T-cell (primary cell): ENCODE measurements at regions not wholly inside any gene's neighbourhood (a gene's known extent, or its start where the extent isn't known, plus 50 kb on each side); places are given as distances from the start of the nearest gene placed in this dataset.
"Not testable (repeated sequence)": the region's sequence is repeated elsewhere in the genome, so short reads cannot be mapped to it uniquely, and the experiment has no call there.

Source experiments
- ATAC-seq, 4 experiments: fragments of 200-7000 bp in 3 of 4; fragments of 150-1000 bp in 1 of 4; cut with Tn5 transposase; replicated peaks in 1 of 4; 1 replicate in 3 of 4; 2 replicates in 1 of 4; pipeline ENCODE4 v1.10.0; 2021; ENCODE audit warnings: moderate library complexity in 3 of 4, mild to moderate bottlenecking in 2 of 4, moderate number of reproducible peaks in 1 of 4
- CTCF ChIA-PET, 2 donors: fragments of 300-600 bp; sonication (Branson Sonifier 250); formaldehyde crosslinking; loops; one replicate each; lab custom pipeline; 2022; ENCODE audit warnings: antibody characterized with exemption in 2 of 2; lab: Charles Lee
- POLR2A ChIA-PET, 2 donors: fragments of 300-600 bp; sonication (Branson Sonifier 250); formaldehyde crosslinking; loops; one replicate each; lab custom pipeline; 2022; ENCODE audit warnings: antibody characterized with exemption in 2 of 2; lab: Charles Lee
- DNase-seq, 35 experiments: peaks; one replicate each; pipeline versions ENCODE4 v3.0.0 to v3.0.0-alpha.2; 2013 to 2023
- H3K27ac ChIP-seq: one replicate; pipeline ENCODE4 v1.5.1; 2013; ENCODE audit warnings: low read length
- H3K27me3 ChIP-seq, 2 experiments: replicated peaks in 1 of 2; 1 replicate in 1 of 2; 2 replicates in 1 of 2; pipeline versions ENCODE4 v1.6.1 to v1.7.0; 2013; ENCODE audit warnings: low read length in 1 of 2, mixed read lengths in 1 of 2; ENCODE audit not compliant: control insufficient read depth in 2 of 2, insufficient read depth in 2 of 2; ENCODE audit errors: extremely low read depth in 1 of 2
- H3K36me3 ChIP-seq, 2 donors: 1 replicate in 1 of 2; 2 replicates in 1 of 2; pipeline versions ENCODE4 v1.6.1 to v1.7.0; 2013; ENCODE audit warnings: low read length in 1 of 2; ENCODE audit not compliant: control insufficient read depth in 2 of 2, insufficient read depth in 1 of 2; ENCODE audit errors: extremely low read depth in 1 of 2
- H3K4me1 ChIP-seq, 2 experiments: 1 replicate in 1 of 2; 2 replicates in 1 of 2; pipeline versions ENCODE4 v1.6.1 to v1.7.0; 2013; ENCODE audit warnings: low read length in 2 of 2, mixed read lengths in 1 of 2; ENCODE audit not compliant: insufficient read depth in 2 of 2, control insufficient read depth in 1 of 2; ENCODE audit errors: extremely low read depth in 1 of 2
- H3K4me3 ChIP-seq, 2 donors: 1 replicate in 1 of 2; 2 replicates in 1 of 2; pipeline versions ENCODE4 v1.5.1 to v1.7.0; 2013; ENCODE audit warnings: mild to moderate bottlenecking in 2 of 2, low read length in 1 of 2, moderate library complexity in 1 of 2; ENCODE audit not compliant: control insufficient read depth in 1 of 2; ENCODE audit errors: extremely low read depth in 1 of 2
- H3K9me3 ChIP-seq: 2 replicates; pipeline ENCODE4 v1.7.0; 2013
- H3K27ac Mint-ChIP-seq, 2 donors: one replicate each; pipeline ENCODE4 v1.8.0; 2020 to 2021; ENCODE audit warnings: mild to moderate bottlenecking in 2 of 2, mixed read lengths in 2 of 2
- H3K27me3 Mint-ChIP-seq, 2 donors: one replicate each; pipeline ENCODE4 v1.8.0; 2021 to 2022; ENCODE audit warnings: mixed read lengths in 2 of 2
- H3K36me3 Mint-ChIP-seq: one replicate; pipeline ENCODE4 v1.8.0; 2021; ENCODE audit warnings: mixed read lengths
- H3K4me1 Mint-ChIP-seq, 3 donors: one replicate each; pipeline ENCODE4 v1.8.0; 2020 to 2022; ENCODE audit warnings: mixed read lengths in 3 of 3, mild to moderate bottlenecking in 1 of 3
- H3K4me3 Mint-ChIP-seq, 3 donors: one replicate each; pipeline ENCODE4 v1.8.0; 2020 to 2022; ENCODE audit warnings: mild to moderate bottlenecking in 3 of 3, mixed read lengths in 3 of 3, moderate library complexity in 3 of 3
- H3K9me3 Mint-ChIP-seq, 3 donors: one replicate each; pipeline ENCODE4 v1.8.0; 2020 to 2022; ENCODE audit warnings: mixed read lengths in 3 of 3
- WGBS: methylation state at CpG from one replicate; pipeline ENCODE4 v1.1.5; 2013; ENCODE audit warnings: missing lambda C conversion rate; ENCODE audit not compliant: insufficient coverage; 5-methylcytosine and 5-hydroxymethylcytosine counted together

DNA sequence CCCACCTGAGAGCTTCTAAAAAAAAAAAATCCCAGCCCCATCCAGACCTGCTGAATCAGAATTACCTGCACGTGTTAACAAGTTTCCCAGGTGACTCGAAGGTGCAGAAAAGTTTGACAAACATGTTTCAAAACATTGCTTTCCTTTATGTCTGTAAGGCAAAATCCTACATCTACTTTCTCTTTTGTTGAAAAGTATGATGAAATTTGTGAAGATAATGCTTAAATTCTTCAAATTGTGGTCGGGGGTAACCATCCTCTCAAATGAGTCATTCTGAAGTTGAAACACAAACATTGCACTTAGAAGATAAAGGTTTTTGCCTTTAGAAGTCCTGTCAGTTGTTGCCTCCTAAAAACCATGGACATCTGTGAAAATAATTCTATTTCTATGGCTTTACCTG, 429.7 kb downstream of the EPHA7 start:
- H3K9me3 Mint-ChIP-seq: peaks cover 0 to 18% (median 6%) of the 10 kb centered on the region in 3 donors
- DNase-seq: no peak
- ATAC-seq: no peak
- H3K36me3 ChIP-seq: no peaks in the 10 kb centered on the region
- H3K27me3 ChIP-seq: no peaks in the 10 kb centered on the region
- H3K4me1 ChIP-seq: no peaks in the 10 kb centered on the region
- no peaks in the 10 kb centered on the region for H3K9me3 ChIP-seq
- no peaks in the 10 kb centered on the region for H3K27me3 Mint-ChIP-seq
- CTCF ChIA-PET: no interaction called here
- no peak overlapping the region for H3K27ac Mint-ChIP-seq
- no peaks in the 10 kb centered on the region for H3K36me3 Mint-ChIP-seq
- POLR2A ChIA-PET: interaction anchor here in 1 of 2 donors (0.6 kb wide), 1 partner anchor 129 kb away, joined by 7 read pairs; no protein-coding TSS in a partner anchor
- no peaks in the 10 kb centered on the region for H3K4me1 Mint-ChIP-seq
- no peak overlapping the region for H3K27ac ChIP-seq
- no peak overlapping the region for H3K4me3 ChIP-seq
- no peak overlapping the region for H3K4me3 Mint-ChIP-seq
- WGBS: no CpG with 5 or more reads among the region's 3 CpGs

DNA sequence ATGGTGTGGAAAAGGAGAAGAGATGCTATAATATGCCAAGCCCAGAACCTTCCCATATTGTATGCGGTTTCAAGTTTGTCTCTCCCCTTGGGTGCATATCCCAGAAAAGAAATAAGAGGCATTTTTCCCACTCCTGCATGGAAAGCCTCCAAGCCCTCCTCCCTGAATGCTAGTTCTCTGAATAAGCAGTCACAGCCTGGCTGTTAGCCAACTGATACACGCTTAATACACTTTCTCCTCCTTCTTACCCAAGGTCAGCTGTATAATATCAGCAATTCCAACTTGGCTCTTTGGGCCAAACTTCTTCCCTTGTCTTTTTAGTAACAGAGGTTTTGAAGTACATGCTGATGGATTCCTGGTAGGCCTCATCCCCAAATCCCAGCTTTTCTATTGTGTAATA, 440.1 kb downstream of the EPHA7 start:
- no peaks in the 10 kb centered on the region for H3K36me3 ChIP-seq
- Mint-ChIP-seq H3K27me3 (no peaks in the 10 kb centered on the region), H3K4me3 (no peak overlapping the region), H3K4me1 (no peaks in the 10 kb centered on the region), H3K27ac (no peak overlapping the region), H3K9me3 (peaks cover 0 to 28% (median 11%) of the 10 kb centered on the region in 3 donors), H3K36me3 (no peaks in the 10 kb centered on the region)
- no peaks in the 10 kb centered on the region for H3K27me3 ChIP-seq
- WGBS: 100% methylated on average over 1 of the region's 2 CpGs
- no peaks in the 10 kb centered on the region for H3K4me1 ChIP-seq
- H3K27ac ChIP-seq: no peak overlapping the region
- no peaks in the 10 kb centered on the region for H3K9me3 ChIP-seq
- no peak overlapping the region for H3K4me3 ChIP-seq
- DNase-seq (no peak), ATAC-seq (no peak)
- ChIA-PET CTCF (no interaction called here), POLR2A (no interaction called here)

DNA sequence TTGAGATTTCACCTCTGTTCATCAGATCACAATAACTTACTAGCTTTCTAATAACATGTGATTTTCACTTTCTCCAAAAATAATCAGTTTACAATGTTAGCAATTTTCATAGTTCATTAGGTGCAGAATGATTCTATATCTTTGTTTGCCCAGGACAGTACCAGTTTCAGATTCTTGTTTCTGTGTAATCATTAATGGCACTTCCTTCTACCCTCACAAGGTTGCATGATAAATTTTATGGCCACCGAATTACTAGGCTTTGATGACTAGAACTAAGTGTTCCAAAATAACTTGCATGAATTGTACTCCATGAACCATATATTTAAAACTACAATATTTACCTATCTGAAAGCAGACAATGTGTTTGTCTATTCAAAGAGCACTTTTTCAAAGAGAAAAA, 442.3 kb downstream of the EPHA7 start:
- ChIA-PET CTCF (no interaction called here), POLR2A (no interaction called here)
- ATAC-seq: no peak
- Histone ChIP-seq H3K27me3 (no peaks in the 10 kb centered on the region), H3K27ac (no peak overlapping the region), H3K4me1 (no peaks in the 10 kb centered on the region), H3K4me3 (no peak overlapping the region), H3K36me3 (no peaks in the 10 kb centered on the region), H3K9me3 (no peaks in the 10 kb centered on the region)
- no CpG with 5 or more reads among the region's 1 CpG for WGBS
- Mint-ChIP-seq H3K27ac (no peak overlapping the region), H3K36me3 (no peaks in the 10 kb centered on the region), H3K27me3 (no peaks in the 10 kb centered on the region), H3K4me1 (no peaks in the 10 kb centered on the region), H3K4me3 (no peak overlapping the region), H3K9me3 (peaks cover 0 to 20% (median 11%) of the 10 kb centered on the region in 3 donors)
- no peak for DNase-seq

DNA sequence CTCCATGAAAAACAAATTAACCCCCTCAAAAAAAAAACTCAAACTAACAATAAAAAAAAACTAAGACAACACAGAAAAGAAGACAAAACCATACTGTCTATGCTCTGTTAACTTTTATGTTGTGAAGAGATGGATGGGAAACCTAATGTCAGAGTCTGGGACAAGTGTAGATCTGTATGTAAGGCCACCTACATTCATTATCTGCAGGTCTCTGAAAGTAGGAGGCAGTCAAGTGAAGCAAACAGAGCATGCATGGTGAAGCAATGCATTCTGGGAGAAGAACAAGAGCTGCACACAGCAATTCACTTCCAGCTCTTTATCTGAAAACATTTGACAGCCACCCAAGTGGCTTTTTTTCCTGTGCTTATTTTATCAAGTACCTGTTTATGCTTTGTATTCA, 452.0 kb downstream of the EPHA7 start:
- no peak overlapping the region for H3K4me3 ChIP-seq
- H3K4me1 Mint-ChIP-seq: no peaks in the 10 kb centered on the region
- H3K36me3 ChIP-seq: no peaks in the 10 kb centered on the region
- H3K4me1 ChIP-seq: no peaks in the 10 kb centered on the region
- no peaks in the 10 kb centered on the region for H3K27me3 ChIP-seq
- H3K36me3 Mint-ChIP-seq: no peaks in the 10 kb centered on the region
- peaks cover 3 to 14% (median 5%) of the 10 kb centered on the region in 3 donors for H3K9me3 Mint-ChIP-seq
- ChIA-PET CTCF (no interaction called here), POLR2A (no interaction called here)
- no peak overlapping the region for H3K4me3 Mint-ChIP-seq
- no peak for ATAC-seq
- no peak overlapping the region for H3K27ac ChIP-seq
- DNase-seq: no peak
- no peak overlapping the region for H3K27ac Mint-ChIP-seq
- no peaks in the 10 kb centered on the region for H3K27me3 Mint-ChIP-seq
- no peaks in the 10 kb centered on the region for H3K9me3 ChIP-seq

DNA sequence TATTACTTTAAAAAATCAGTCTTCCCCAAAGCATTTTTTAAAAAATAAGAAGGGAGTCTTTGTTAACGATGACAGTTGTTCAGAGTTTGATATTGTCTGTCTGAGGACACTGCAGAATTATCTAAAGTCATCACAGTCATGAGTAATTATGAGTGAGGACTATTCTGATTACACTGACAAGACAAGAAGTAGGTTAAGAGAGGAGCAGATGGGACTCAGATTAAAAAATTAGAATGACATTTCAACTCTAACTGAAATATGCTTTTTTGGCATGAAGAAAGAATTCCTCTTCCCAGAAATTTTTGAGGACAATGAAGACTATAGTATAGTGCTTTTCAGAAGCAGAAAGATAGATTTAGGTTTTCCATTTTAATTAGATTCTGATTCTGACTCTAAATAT, 456.5 kb downstream of the EPHA7 start:
- no peak overlapping the region for H3K4me3 Mint-ChIP-seq
- ChIA-PET POLR2A (no interaction called here), CTCF (interaction anchor here in 1 of 2 donors (0.8 kb wide), 1 partner anchor 15 kb away, joined by 3 read pairs; no protein-coding TSS in a partner anchor)
- H3K27ac Mint-ChIP-seq: no peak overlapping the region
- Histone ChIP-seq H3K9me3 (no peaks in the 10 kb centered on the region), H3K4me3 (no peak overlapping the region), H3K36me3 (no peaks in the 10 kb centered on the region), H3K27me3 (no peaks in the 10 kb centered on the region), H3K4me1 (no peaks in the 10 kb centered on the region), H3K27ac (no peak overlapping the region)
- ATAC-seq: no peak
- no CpG with 5 or more reads among the region's 1 CpG for WGBS
- H3K9me3 Mint-ChIP-seq: peaks cover 13 to 28% (median 25%) of the 10 kb centered on the region in 3 donors
- no peaks in the 10 kb centered on the region for H3K4me1 Mint-ChIP-seq
- no peaks in the 10 kb centered on the region for H3K36me3 Mint-ChIP-seq
- H3K27me3 Mint-ChIP-seq: no peaks in the 10 kb centered on the region
- DNase-seq: no peak

GRCh38 chr6:92952111-92952510, 467.2 kb downstream of the EPHA7 start:
- H3K4me1 Mint-ChIP-seq, H3K27me3 Mint-ChIP-seq, ATAC-seq, H3K9me3 ChIP-seq, H3K36me3 Mint-ChIP-seq, H3K4me3 ChIP-seq, CTCF ChIA-PET, H3K4me3 Mint-ChIP-seq, H3K27ac ChIP-seq, H3K36me3 ChIP-seq, H3K27me3 ChIP-seq, DNase-seq, H3K27ac Mint-ChIP-seq, H3K4me1 ChIP-seq: not testable (repeated sequence)
- 17% methylated on average over 1 of the region's 7 CpGs for WGBS
- POLR2A ChIA-PET: interaction anchor here in 1 of 2 donors (0.5 kb wide), 1 partner anchor 22 kb away, joined by 11 read pairs; no protein-coding TSS in a partner anchor
- H3K9me3 Mint-ChIP-seq: peaks cover 3 to 14% (median 13%) of the 10 kb centered on the region in 3 donors

- POLR2A ChIA-PET: no interaction called here
- CTCF ChIA-PET: no interaction called here
- H3K27ac Mint-ChIP-seq: no peak overlapping the region
Observed at GRCh38 chr6:92945799-92946198, 473.6 kb downstream of the EPHA7 start.

More at GRCh38 chr6:92945799-92946198, 473.6 kb downstream of the EPHA7 start:
- Histone ChIP-seq H3K4me3 (no peak overlapping the region), H3K27ac (no peak overlapping the region), H3K4me1 (no peaks in the 10 kb centered on the region), H3K36me3 (no peaks in the 10 kb centered on the region), H3K27me3 (no peaks in the 10 kb centered on the region), H3K9me3 (no peaks in the 10 kb centered on the region)
- H3K4me1 Mint-ChIP-seq: no peaks in the 10 kb centered on the region
- H3K36me3 Mint-ChIP-seq: no peaks in the 10 kb centered on the region
- no peaks in the 10 kb centered on the region for H3K27me3 Mint-ChIP-seq
- DNase-seq (no peak), ATAC-seq (no peak)
- no peak overlapping the region for H3K4me3 Mint-ChIP-seq
- 85% methylated on average over 1 of the region's 3 CpGs for WGBS
- H3K9me3 Mint-ChIP-seq: peaks cover 0 to 8% (median 0%) of the 10 kb centered on the region in 3 donors
